B cell (primary cell): ENCODE measurements at regions not wholly inside any gene's neighbourhood (a gene's known extent, or its start where the extent isn't known, plus 50 kb on each side); places are given as distances from the start of the nearest gene placed in this dataset.

Source experiments
- ATAC-seq: fragments of 200-7000 bp; cut with Tn5 transposase; one replicate; pipeline ENCODE4 v1.10.0; 2021; ENCODE audit warnings: low read depth, mild to moderate bottlenecking, moderate number of reproducible peaks, moderate library complexity
- CTCF ChIA-PET: fragments of 350-600 bp; sonication (Branson Sonifier 250); formaldehyde crosslinking; loops from one replicate; lab custom pipeline; 2021; ENCODE audit warnings: antibody characterized with exemption, inconsistent platforms; lab: Charles Lee
- POLR2A ChIA-PET: fragments of 350-600 bp; sonication (Branson Sonifier 250); formaldehyde crosslinking; loops from one replicate; lab custom pipeline; 2021; ENCODE audit warnings: antibody characterized with exemption; lab: Charles Lee
- DNase-seq: peaks from one replicate; pipeline ENCODE4 v3.0.0; 2013
- H2AFZ ChIP-seq: 2 replicates; pipeline ENCODE4 v1.6.1; 2012; ENCODE audit warnings: mild to moderate bottlenecking, low read depth, low read length; ENCODE audit not compliant: insufficient read depth, poor library complexity, severe bottlenecking
- H3K27ac ChIP-seq, 2 donors: 1 replicate in 1 of 2; 2 replicates in 1 of 2; pipeline ENCODE4 v1.5.1; 2012 to 2013; ENCODE audit warnings: low read length in 2 of 2, mild to moderate bottlenecking in 2 of 2, moderate library complexity in 1 of 2
- H3K27me3 ChIP-seq, 4 experiments: fragments of 200-600 bp in 1 of 4; sonication (generic) in 1 of 4; replicated peaks in 1 of 4; 1 replicate in 2 of 4; 2 replicates in 2 of 4; pipeline versions ENCODE4 v1.6.1 to v1.7.0; 2013 to 2016; ENCODE audit warnings: low read length in 3 of 4, mild to moderate bottlenecking in 2 of 4, mixed read lengths in 1 of 4, moderate library complexity in 1 of 4; ENCODE audit not compliant: insufficient read depth in 4 of 4, control insufficient read depth in 3 of 4; ENCODE audit errors: control extremely low read depth in 1 of 4
- H3K36me3 ChIP-seq, 2 experiments: replicated peaks in 1 of 2; 1 replicate in 1 of 2; 2 replicates in 1 of 2; pipeline versions ENCODE4 v1.6.1 to v1.7.1; 2013; ENCODE audit warnings: low read length in 1 of 2; ENCODE audit not compliant: insufficient read depth in 2 of 2, control insufficient read depth in 1 of 2; ENCODE audit errors: control extremely low read depth in 1 of 2, extremely low read depth in 1 of 2
- H3K4me1 ChIP-seq, 2 donors: fragments of 200-600 bp in 1 of 2; sonication (generic) in 1 of 2; 1 replicate in 1 of 2; 2 replicates in 1 of 2; pipeline versions ENCODE4 v1.5.1 to v1.6.1; 2013 to 2017; ENCODE audit warnings: low read length in 2 of 2; ENCODE audit not compliant: control insufficient read depth in 2 of 2, insufficient read depth in 2 of 2
- H3K4me2 ChIP-seq: replicated peaks from 2 replicates; pipeline ENCODE3; 2012; ENCODE audit warnings: mild to moderate bottlenecking, low read depth, low read length; ENCODE audit not compliant: poor library complexity, severe bottlenecking
- H3K4me3 ChIP-seq, 5 experiments: fragments of 200-600 bp in 1 of 5; sonication (generic) in 1 of 5; 1 replicate in 3 of 5; 2 replicates in 2 of 5; pipeline versions ENCODE4 v1.5.1 to v1.7.0; 2011 to 2016; ENCODE audit warnings: low read length in 4 of 5, mild to moderate bottlenecking in 4 of 5, low read depth in 2 of 5, control low read depth in 1 of 5, moderate library complexity in 1 of 5; ENCODE audit not compliant: insufficient read depth in 1 of 5; ENCODE audit errors: control extremely low read depth in 1 of 5, extremely low read depth in 1 of 5
- H3K79me2 ChIP-seq: fragments of 200-600 bp; sonication (generic); one replicate; pipeline ENCODE4 v1.6.0; 2016; ENCODE audit warnings: low read length; ENCODE audit not compliant: control insufficient read depth, insufficient read depth
- H3K9ac ChIP-seq: fragments of 200-600 bp; sonication (generic); 2 replicates; pipeline ENCODE4 v1.6.1; 2017; ENCODE audit warnings: mild to moderate bottlenecking, low read length, moderate library complexity
- H3K9me3 ChIP-seq, 3 donors: one replicate each; pipeline versions ENCODE4 v1.6.1 to v1.7.1; 2013; ENCODE audit warnings: low read length in 2 of 3; ENCODE audit not compliant: control insufficient read depth in 2 of 3, insufficient read depth in 1 of 3; ENCODE audit errors: control extremely low read depth in 1 of 3
- H4K20me1 ChIP-seq: 2 replicates; pipeline ENCODE4 v1.6.0; 2012; ENCODE audit warnings: mild to moderate bottlenecking, low read length; ENCODE audit not compliant: insufficient read depth, control insufficient read depth, poor library complexity, severe bottlenecking
- H3K27ac Mint-ChIP-seq: one replicate; pipeline ENCODE4 v1.8.0; 2021; ENCODE audit warnings: mixed read lengths
- H3K27me3 Mint-ChIP-seq: one replicate; pipeline ENCODE4 v1.8.0; 2021; ENCODE audit warnings: mixed read lengths
- H3K4me1 Mint-ChIP-seq: one replicate; pipeline ENCODE4 v1.8.0; 2021; ENCODE audit warnings: mixed read lengths
- H3K4me3 Mint-ChIP-seq: one replicate; pipeline ENCODE4 v1.8.0; 2021; ENCODE audit warnings: mixed read lengths
- H3K9me3 Mint-ChIP-seq: one replicate; pipeline ENCODE4 v1.8.0; 2022; ENCODE audit warnings: mixed read lengths; ENCODE audit not compliant: insufficient read depth
- CTCF ChIP-seq: fragments of 200-600 bp; IDR thresholded peaks from one replicate; pipeline ENCODE4 v1.8.0; 2022; ENCODE audit warnings: antibody characterized with exemption, mild to moderate bottlenecking
- EZH2 ChIP-seq: IDR thresholded peaks from 2 replicates; pipeline ENCODE4 v1.6.1; 2012; ENCODE audit warnings: borderline replicate concordance, low read depth, mild to moderate bottlenecking, moderate library complexity, low read length; ENCODE audit not compliant: insufficient read depth, poor library complexity, severe bottlenecking
- WGBS: methylation state at CpG from one replicate; pipeline ENCODE4 v1.1.5; 2013; ENCODE audit warnings: missing lambda C conversion rate; ENCODE audit not compliant: insufficient coverage; 5-methylcytosine and 5-hydroxymethylcytosine counted together
- intact Hi-C: fragments of 100-400 bp; cut with micrococcal nuclease; formaldehyde crosslinking; loops from one replicate; pipeline ENCODE4 v1.10.0; 2022

GRCh38 chr7:128163473-128163872 is 77.6 kb upstream of the LEP start:
- peaks cover 24% of the 10 kb centered on the region for H3K4me1 Mint-ChIP-seq
- H3K27ac Mint-ChIP-seq = no peak overlapping the region
- H3K4me3 Mint-ChIP-seq = no peak overlapping the region
- ChIA-PET CTCF (interaction anchor here (1.4 kb wide), 1 partner anchor 155 kb away, joined by 3 read pairs; no protein-coding TSS in a partner anchor), POLR2A (no interaction called here)
- intact Hi-C loops = no loop called here
- peaks cover 0 to 69% (median 47%) of the 10 kb centered on the region in 4 experiments for H3K27me3 ChIP-seq
- peaks cover 27 to 32% of the 10 kb centered on the region in 2 donors for H3K4me1 ChIP-seq
- no peaks in the 10 kb centered on the region for H3K36me3 ChIP-seq
- no peaks in the 10 kb centered on the region for H3K9me3 Mint-ChIP-seq
- no peak overlapping the region for H2AFZ ChIP-seq
- 88% methylated on average over 2 of the region's 2 CpGs for WGBS
- H3K9me3 ChIP-seq = peaks cover 0 to 16% (median 0%) of the 10 kb centered on the region in 3 donors
- DNase-seq (no peak), ATAC-seq (no peak)
- no peak overlapping the region for H3K27ac ChIP-seq
- no peak overlapping the region for H3K4me2 ChIP-seq
- no peaks in the 10 kb centered on the region for H4K20me1 ChIP-seq
- H3K79me2 ChIP-seq = no peaks in the 10 kb centered on the region
- no peak overlapping the region for H3K9ac ChIP-seq
- H3K4me3 ChIP-seq = no peak overlapping the region
- TF ChIP-seq EZH2 (no peak), CTCF (no peak)
- H3K27me3 Mint-ChIP-seq = peaks cover 74% of the 10 kb centered on the region

- CTCF ChIA-PET = interaction anchor here (1.4 to 1.5 kb wide), 2 partner anchors 29 to 156 kb away, joined by 3 to 6 read pairs; no protein-coding TSS in a partner anchor
Measured at GRCh38 chr7:128164061-128164954, 76.8 kb upstream of the LEP start.

More at GRCh38 chr7:128164061-128164954, 76.8 kb upstream of the LEP start:
- Histone ChIP-seq H3K27ac (no peak overlapping the region), H3K79me2 (no peaks in the 10 kb centered on the region), H3K4me1 (peaks cover 30 to 36% of the 10 kb centered on the region in 2 donors), H2AFZ (no peak overlapping the region), H3K27me3 (peaks cover 0 to 77% (median 52%) of the 10 kb centered on the region in 4 experiments), H3K36me3 (no peaks in the 10 kb centered on the region), H4K20me1 (no peaks in the 10 kb centered on the region), H3K9me3 (peaks cover 0 to 20% (median 0%) of the 10 kb centered on the region in 3 donors), H3K4me2 (no peak overlapping the region), H3K4me3 (no peak overlapping the region), H3K9ac (no peak overlapping the region)
- DNase-seq (no peak), ATAC-seq (no peak)
- intact Hi-C loops = no loop called here
- H3K4me3 Mint-ChIP-seq = no peak overlapping the region
- POLR2A ChIA-PET = no interaction called here
- no peak overlapping the region for H3K27ac Mint-ChIP-seq
- TF ChIP-seq CTCF = no peak
- TF ChIP-seq EZH2 = no peak
- 92% methylated on average over 5 of the region's 6 CpGs for WGBS
- peaks cover 78% of the 10 kb centered on the region for H3K27me3 Mint-ChIP-seq
- H3K9me3 Mint-ChIP-seq = no peaks in the 10 kb centered on the region
- H3K4me1 Mint-ChIP-seq = peaks cover 31% of the 10 kb centered on the region
